ENCODE measurements at regions not wholly inside any gene's neighbourhood (a gene's known extent, or its start where the extent isn't known, plus 50 kb on each side); places are given as distances from the start of the nearest gene placed in this dataset.

GRCh38 chr10:3395458-3395861 is 222.9 kb upstream of the PITRM1 start:
- TF ChIP-seq POLR2A (IDR thresholded peaks at IDR 0.05; ENCODE audit: extremely low read depth, insufficient read length), result no peak
- TF ChIP-seq CTCF (IDR thresholded peaks at IDR 0.05; ENCODE audit: low read depth, low read length), result no peak
- TF ChIP-seq MAX (IDR thresholded peaks at IDR 0.05; ENCODE audit: low read depth, low read length), result no peak
- no peak for TF ChIP-seq MYC (IDR thresholded peaks at IDR 0.05; ENCODE audit: low read depth, low read length)
